Prostate gland (tissue), 2 donors: ENCODE measurements at regions not wholly inside any gene's neighbourhood (a gene's known extent, or its start where the extent isn't known, plus 50 kb on each side); places are given as distances from the start of the nearest gene placed in this dataset.

Source experiments
- DNase-seq: peaks from one replicate; pipeline ENCODE4 v3.0.0-alpha.2; 2019; ENCODE audit warnings: low spot score
- H3K27ac ChIP-seq, 2 donors: fragments of 200-600 bp; sonication (generic); 2 replicates each; pipeline ENCODE4 v1.5.1; 2017 to 2019
- H3K27me3 ChIP-seq: fragments of 200-600 bp; sonication (generic); replicated peaks from 2 replicates; pipeline ENCODE4 v1.5.1; 2019; ENCODE audit not compliant: insufficient read depth
- H3K36me3 ChIP-seq, 2 donors: fragments of 200-600 bp; sonication (generic); 1 replicate in 1 of 2; 2 replicates in 1 of 2; pipeline versions ENCODE4 v1.5.1 to v1.8.1; 2017 to 2019
- H3K4me1 ChIP-seq: fragments of 200-600 bp; sonication (generic); replicated peaks from 2 replicates; pipeline ENCODE4 v1.5.1; 2019
- H3K4me3 ChIP-seq, 2 donors: fragments of 200-600 bp; sonication (generic); 2 replicates each; pipeline ENCODE4 v1.5.1; 2017 to 2019
- H3K9me3 ChIP-seq: fragments of 200-600 bp; sonication (generic); 2 replicates; pipeline ENCODE4 v1.5.1; 2017
- POLR2A ChIP-seq: fragments of 450-650 bp; IDR thresholded peaks from one replicate; pipeline ENCODE4 v1.6.1; 2016; ENCODE audit warnings: antibody characterized with exemption, mild to moderate bottlenecking
- POLR2AphosphoS5 ChIP-seq: sonication (generic); formaldehyde crosslinking; IDR thresholded peaks from one replicate; pipeline ENCODE4 v1.6.1; 2017; ENCODE audit warnings: antibody characterized with exemption
- WGBS: methylation state at CpG from one replicate; pipeline ENCODE4 v1.1.5; 2018; 5-methylcytosine and 5-hydroxymethylcytosine counted together
- intact Hi-C: fragments of 100-400 bp; cut with DNase I; formaldehyde crosslinking; loops from one replicate; pipeline ENCODE4 v1.14.2; 2022
- TF ChIP-seq, protein P1 (sequence below), 4 experiments: fragments of 200-600 bp in 2 of 4; fragments of 450-650 bp in 2 of 4; sonication (generic) in 2 of 4; IDR thresholded peaks; 1 replicate in 3 of 4; 2 replicates in 1 of 4; pipeline ENCODE4 v1.5.1; 2016 to 2019; ENCODE audit warnings: antibody characterized with exemption in 4 of 4, mild to moderate bottlenecking in 2 of 4, moderate library complexity in 2 of 4

DNA sequence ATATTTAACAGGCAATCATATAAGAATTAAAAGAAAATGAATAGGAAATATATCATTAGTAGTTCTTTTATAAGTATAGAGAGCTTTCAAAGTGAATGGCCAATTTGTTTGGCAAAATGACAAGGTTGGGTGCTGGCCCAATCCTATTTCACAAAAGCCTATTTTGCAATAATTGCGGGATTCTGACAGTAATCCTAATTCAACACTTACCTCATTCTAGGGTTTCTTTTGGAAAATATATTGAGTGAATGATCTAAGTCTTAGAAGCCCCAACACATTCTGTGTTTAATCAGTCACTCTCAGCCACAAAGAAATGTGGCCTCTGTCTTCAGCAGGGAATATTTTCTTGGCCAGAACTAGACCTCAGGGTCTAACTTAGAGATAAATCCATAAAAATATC is 835.9 kb upstream of the ZNF608 start:
- H3K27me3 ChIP-seq = no peaks in the 10 kb centered on the region
- TF ChIP-seq POLR2AphosphoS5 (no peak), POLR2A (no peak)
- TF ChIP-seq, protein P1, sequence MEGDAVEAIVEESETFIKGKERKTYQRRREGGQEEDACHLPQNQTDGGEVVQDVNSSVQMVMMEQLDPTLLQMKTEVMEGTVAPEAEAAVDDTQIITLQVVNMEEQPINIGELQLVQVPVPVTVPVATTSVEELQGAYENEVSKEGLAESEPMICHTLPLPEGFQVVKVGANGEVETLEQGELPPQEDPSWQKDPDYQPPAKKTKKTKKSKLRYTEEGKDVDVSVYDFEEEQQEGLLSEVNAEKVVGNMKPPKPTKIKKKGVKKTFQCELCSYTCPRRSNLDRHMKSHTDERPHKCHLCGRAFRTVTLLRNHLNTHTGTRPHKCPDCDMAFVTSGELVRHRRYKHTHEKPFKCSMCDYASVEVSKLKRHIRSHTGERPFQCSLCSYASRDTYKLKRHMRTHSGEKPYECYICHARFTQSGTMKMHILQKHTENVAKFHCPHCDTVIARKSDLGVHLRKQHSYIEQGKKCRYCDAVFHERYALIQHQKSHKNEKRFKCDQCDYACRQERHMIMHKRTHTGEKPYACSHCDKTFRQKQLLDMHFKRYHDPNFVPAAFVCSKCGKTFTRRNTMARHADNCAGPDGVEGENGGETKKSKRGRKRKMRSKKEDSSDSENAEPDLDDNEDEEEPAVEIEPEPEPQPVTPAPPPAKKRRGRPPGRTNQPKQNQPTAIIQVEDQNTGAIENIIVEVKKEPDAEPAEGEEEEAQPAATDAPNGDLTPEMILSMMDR (IDR thresholded peaks at IDR 0.05) = no peak
- no peak overlapping the region for H3K27ac ChIP-seq
- H3K4me3 ChIP-seq = no peak overlapping the region
- DNase-seq = no peak
- no peaks in the 10 kb centered on the region for H3K36me3 ChIP-seq
- no peaks in the 10 kb centered on the region for H3K9me3 ChIP-seq
- intact Hi-C loops = loop anchor here (5.0 kb wide), 1 partner anchor 95 kb away; no protein-coding TSS in a partner anchor
- 67% methylated on average over 1 of the region's 1 CpG for WGBS
- H3K4me1 ChIP-seq = no peaks in the 10 kb centered on the region

DNA sequence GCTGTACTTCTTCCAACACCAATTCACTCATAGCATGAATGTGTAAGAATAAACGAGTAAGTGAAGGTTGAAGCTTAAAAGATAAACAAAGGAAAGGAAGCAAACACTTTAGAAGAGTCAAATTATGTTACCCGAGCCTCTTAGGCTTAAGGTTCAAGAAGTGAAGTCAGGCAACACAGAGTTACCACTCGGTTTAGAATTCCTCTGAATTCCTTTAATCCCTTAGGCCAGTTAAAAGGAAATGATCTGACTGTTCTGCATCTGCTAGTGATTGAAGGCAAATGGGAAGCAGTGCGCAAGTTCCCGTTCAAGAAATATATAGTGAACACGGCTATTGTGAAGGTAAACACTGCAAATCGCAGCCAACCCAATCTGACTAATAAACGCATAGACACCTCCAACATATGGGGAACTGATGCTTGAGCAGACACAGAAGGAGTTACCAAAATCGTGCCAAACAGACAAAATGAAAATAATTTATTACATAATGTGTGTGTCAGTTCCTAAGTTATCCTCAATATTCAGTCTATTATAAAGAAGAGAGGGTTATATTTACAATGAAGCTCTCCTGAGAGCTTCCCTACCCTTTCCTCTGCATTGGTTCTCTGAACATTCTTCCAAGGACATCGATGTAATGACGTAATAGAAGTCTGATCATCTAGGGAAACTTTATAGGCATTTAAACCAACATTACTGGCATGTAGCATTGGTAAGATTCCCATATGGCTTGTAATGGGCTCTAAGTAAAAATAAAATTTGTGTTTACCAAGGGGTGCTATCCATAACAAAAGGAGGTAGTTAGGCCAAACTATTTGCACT is 837.1 kb upstream of the ZNF608 start:
- no peak for DNase-seq
- Histone ChIP-seq H3K27me3 (no peaks in the 10 kb centered on the region), H3K4me3 (no peak overlapping the region), H3K9me3 (no peaks in the 10 kb centered on the region), H3K27ac (no peak overlapping the region), H3K36me3 (no peaks in the 10 kb centered on the region), H3K4me1 (no peaks in the 10 kb centered on the region)
- intact Hi-C loops = loop anchor here (5.0 kb wide), 1 partner anchor 96 kb away; no protein-coding TSS in a partner anchor
- TF ChIP-seq, protein P1 (IDR thresholded peaks at IDR 0.05) = no peak
- TF ChIP-seq POLR2A = no peak
- no peak for TF ChIP-seq POLR2AphosphoS5
- WGBS = 63% methylated on average over 11 of the region's 11 CpGs

DNA sequence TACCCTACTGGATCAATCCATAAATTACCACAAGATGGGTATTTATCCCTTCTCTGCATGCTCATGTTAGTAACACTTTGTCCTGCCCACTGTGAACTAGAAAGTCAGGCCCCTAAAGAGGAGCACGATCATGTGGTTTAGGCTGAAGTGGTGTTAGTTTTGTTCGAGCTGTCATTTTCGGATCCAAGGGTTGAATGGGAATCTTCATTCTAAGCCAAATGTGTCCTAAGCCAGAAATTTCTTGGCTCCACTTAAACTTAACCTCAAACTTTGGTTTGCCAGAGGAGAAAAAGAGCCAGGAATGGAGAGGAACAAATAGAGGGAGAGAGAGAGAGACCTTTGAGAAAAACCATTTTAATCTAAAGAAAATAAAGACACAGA is 837.7 kb upstream of the ZNF608 start:
- no peaks in the 10 kb centered on the region for H3K9me3 ChIP-seq
- no peak overlapping the region for H3K27ac ChIP-seq
- no peak overlapping the region for H3K4me3 ChIP-seq
- no peaks in the 10 kb centered on the region for H3K36me3 ChIP-seq
- TF ChIP-seq POLR2AphosphoS5 (peak; percentile 26), POLR2A (no peak)
- TF ChIP-seq, protein P1 (IDR thresholded peaks at IDR 0.05) = no peak
- H3K27me3 ChIP-seq = no peaks in the 10 kb centered on the region
- no peak for DNase-seq
- H3K4me1 ChIP-seq = no peaks in the 10 kb centered on the region
- 46% methylated on average over 3 of the region's 3 CpGs for WGBS
- intact Hi-C loops = loop anchor here (5.0 kb wide), 1 partner anchor 97 kb away; no protein-coding TSS in a partner anchor

DNA sequence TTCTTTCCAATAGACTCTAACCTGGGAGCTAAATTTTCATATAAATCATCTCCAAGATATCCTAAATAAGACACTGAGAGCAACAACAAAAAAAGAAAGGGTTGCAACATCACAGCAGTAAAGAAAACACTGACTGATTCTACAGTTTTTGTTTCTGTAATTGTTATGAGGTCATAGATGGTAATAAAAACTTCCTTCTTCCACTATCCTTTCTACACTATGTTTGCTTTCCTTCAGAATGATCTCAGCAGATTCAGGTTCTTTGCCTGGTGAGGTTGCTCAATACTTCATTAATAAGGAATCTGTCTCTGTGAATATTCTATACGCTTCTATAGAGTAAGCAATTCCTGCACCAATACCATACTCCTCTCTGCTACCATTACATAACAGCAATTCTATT is 835.6 kb upstream of the GRAMD2B start:
- Histone ChIP-seq H3K36me3 (no peaks in the 10 kb centered on the region), H3K4me1 (no peaks in the 10 kb centered on the region), H3K4me3 (no peak overlapping the region), H3K27ac (no peak overlapping the region), H3K27me3 (no peaks in the 10 kb centered on the region), H3K9me3 (no peaks in the 10 kb centered on the region)
- WGBS = 97% methylated on average over 1 of the region's 1 CpG
- intact Hi-C loops = no loop called here
- DNase-seq = no peak
- TF ChIP-seq, protein P1 (IDR thresholded peaks at IDR 0.05) = no peak
- TF ChIP-seq POLR2A = no peak
- TF ChIP-seq POLR2AphosphoS5 = no peak

DNA sequence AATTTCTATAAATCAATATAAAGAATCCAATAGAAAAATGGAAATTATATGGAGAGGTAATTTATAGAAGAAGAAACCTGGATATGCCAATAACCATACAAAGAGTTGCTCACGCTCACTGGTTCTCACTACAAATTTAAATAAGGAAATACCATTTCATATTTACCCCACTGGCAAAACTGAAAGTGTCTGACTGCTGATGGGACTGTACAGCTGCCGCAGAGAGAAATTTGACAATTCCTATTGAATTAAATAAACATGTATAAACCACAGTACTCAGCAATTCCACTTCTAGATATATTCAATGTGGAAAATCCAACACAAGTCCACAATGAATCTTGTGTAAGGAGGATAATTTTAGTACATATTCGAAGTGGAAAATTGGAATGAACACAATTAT is 830.4 kb upstream of the GRAMD2B start:
- Histone ChIP-seq H3K27me3 (no peaks in the 10 kb centered on the region), H3K9me3 (no peaks in the 10 kb centered on the region), H3K4me3 (no peak overlapping the region), H3K36me3 (no peaks in the 10 kb centered on the region), H3K27ac (no peak overlapping the region), H3K4me1 (no peaks in the 10 kb centered on the region)
- 81% methylated on average over 3 of the region's 3 CpGs for WGBS
- no peak for DNase-seq
- intact Hi-C loops = no loop called here
- TF ChIP-seq POLR2A (no peak), POLR2AphosphoS5 (no peak)
- TF ChIP-seq, protein P1 (IDR thresholded peaks at IDR 0.05) = no peak
